Activated CD8-positive, alpha-beta T cell treated with anti-CD3 and anti-CD28 coated beads for 36 hours (primary cell): ENCODE measurements at regions not wholly inside any gene's neighbourhood (a gene's known extent, or its start where the extent isn't known, plus 50 kb on each side); places are given as distances from the start of the nearest gene placed in this dataset.

Source experiments
- ATAC-seq: fragments of 200-7000 bp; cut with Tn5 transposase; one replicate; pipeline ENCODE4 v1.10.0; 2021; ENCODE audit warnings: mild to moderate bottlenecking, moderate library complexity
- CTCF ChIA-PET: fragments of 350-600 bp; sonication (Branson Sonifier 250); formaldehyde crosslinking; loops from one replicate; lab custom pipeline; 2021; ENCODE audit warnings: antibody characterized with exemption; lab: Charles Lee
- POLR2A ChIA-PET: fragments of 350-600 bp; sonication (Branson Sonifier 250); formaldehyde crosslinking; loops from one replicate; lab custom pipeline; 2021; ENCODE audit warnings: antibody characterized with exemption; lab: Charles Lee
- DNase-seq: peaks from one replicate; pipeline ENCODE4 v3.0.0-alpha.2; 2020
- H3K27ac Mint-ChIP-seq: one replicate; pipeline ENCODE4 v1.8.0; 2021; ENCODE audit warnings: mild to moderate bottlenecking, mixed read lengths
- H3K27me3 Mint-ChIP-seq: one replicate; pipeline ENCODE4 v1.8.0; 2021; ENCODE audit warnings: mixed read lengths
- H3K36me3 Mint-ChIP-seq: one replicate; pipeline ENCODE4 v1.8.0; 2021; ENCODE audit warnings: low read depth, mixed read lengths
- H3K4me1 Mint-ChIP-seq: one replicate; pipeline ENCODE4 v1.8.0; 2021; ENCODE audit warnings: low read depth, mixed read lengths
- H3K4me3 Mint-ChIP-seq: one replicate; pipeline ENCODE4 v1.8.0; 2021; ENCODE audit warnings: mild to moderate bottlenecking, moderate library complexity, mixed read lengths
- H3K9me3 Mint-ChIP-seq: one replicate; pipeline ENCODE4 v1.8.0; 2021; ENCODE audit warnings: mixed read lengths
- intact Hi-C: fragments of 100-400 bp; cut with micrococcal nuclease; formaldehyde crosslinking; loops from one replicate; pipeline ENCODE4 v1.10.0; 2022
- TF ChIP-seq, protein P1 (sequence below): fragments of 200-600 bp; IDR thresholded peaks from one replicate; pipeline ENCODE4 v1.8.0; 2022; ENCODE audit warnings: antibody characterized with exemption, mild to moderate bottlenecking

DNA sequence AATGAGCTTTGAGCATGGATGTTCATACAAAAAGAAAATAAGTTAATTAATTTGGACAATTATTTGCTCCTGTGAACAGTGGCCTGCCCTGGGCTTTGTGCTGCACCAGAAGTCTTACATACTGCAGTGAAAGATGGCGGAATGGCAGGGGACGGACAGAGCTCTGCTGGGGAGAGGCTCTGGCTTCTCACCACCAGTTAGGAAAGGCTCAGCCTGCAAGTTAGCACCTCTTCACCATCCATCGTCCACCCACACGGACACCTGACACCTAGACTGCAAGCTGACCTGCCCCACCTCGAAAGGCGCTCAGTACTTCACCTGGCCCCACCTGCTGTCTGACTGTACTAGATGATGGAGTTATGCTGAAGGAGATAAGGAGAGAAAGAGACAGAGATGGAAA, 203.9 kb upstream of the IRS2 start:
- no peak for ATAC-seq
- H3K27me3 Mint-ChIP-seq = peaks cover 2% of the 10 kb centered on the region
- no peak overlapping the region for H3K4me3 Mint-ChIP-seq
- no peaks in the 10 kb centered on the region for H3K4me1 Mint-ChIP-seq
- DNase-seq = no peak
- no peaks in the 10 kb centered on the region for H3K9me3 Mint-ChIP-seq
- ChIA-PET CTCF (no interaction called here), POLR2A (no interaction called here)
- no peaks in the 10 kb centered on the region for H3K36me3 Mint-ChIP-seq
- TF ChIP-seq, protein P1, sequence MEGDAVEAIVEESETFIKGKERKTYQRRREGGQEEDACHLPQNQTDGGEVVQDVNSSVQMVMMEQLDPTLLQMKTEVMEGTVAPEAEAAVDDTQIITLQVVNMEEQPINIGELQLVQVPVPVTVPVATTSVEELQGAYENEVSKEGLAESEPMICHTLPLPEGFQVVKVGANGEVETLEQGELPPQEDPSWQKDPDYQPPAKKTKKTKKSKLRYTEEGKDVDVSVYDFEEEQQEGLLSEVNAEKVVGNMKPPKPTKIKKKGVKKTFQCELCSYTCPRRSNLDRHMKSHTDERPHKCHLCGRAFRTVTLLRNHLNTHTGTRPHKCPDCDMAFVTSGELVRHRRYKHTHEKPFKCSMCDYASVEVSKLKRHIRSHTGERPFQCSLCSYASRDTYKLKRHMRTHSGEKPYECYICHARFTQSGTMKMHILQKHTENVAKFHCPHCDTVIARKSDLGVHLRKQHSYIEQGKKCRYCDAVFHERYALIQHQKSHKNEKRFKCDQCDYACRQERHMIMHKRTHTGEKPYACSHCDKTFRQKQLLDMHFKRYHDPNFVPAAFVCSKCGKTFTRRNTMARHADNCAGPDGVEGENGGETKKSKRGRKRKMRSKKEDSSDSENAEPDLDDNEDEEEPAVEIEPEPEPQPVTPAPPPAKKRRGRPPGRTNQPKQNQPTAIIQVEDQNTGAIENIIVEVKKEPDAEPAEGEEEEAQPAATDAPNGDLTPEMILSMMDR = no peak
- no peak overlapping the region for H3K27ac Mint-ChIP-seq
- intact Hi-C loops = no loop called here

DNA sequence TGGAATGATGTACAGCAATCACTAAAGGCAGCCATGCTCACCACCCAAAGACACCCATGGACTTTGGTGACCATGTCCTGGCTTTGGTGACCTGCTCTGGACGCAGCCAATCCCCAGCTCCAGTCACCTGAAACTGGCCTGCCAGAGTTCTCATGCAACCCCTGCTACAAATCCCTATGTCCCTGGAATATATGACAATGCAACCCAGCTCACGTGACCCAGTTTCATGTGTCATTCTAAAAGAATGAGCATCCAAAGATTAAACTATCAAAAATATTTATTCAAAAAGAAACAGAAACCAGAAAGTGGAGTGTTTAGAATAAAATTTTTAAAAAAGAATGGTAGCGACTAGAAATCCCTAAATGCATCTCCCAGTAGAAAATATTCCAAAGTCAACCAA, 203.3 kb upstream of the IRS2 start:
- DNase-seq (no peak), ATAC-seq (no peak)
- TF ChIP-seq, protein P1 = no peak
- intact Hi-C loops = no loop called here
- POLR2A ChIA-PET = no interaction called here
- peaks cover 2% of the 10 kb centered on the region for H3K27me3 Mint-ChIP-seq
- CTCF ChIA-PET = no interaction called here
- no peak overlapping the region for H3K27ac Mint-ChIP-seq
- no peak overlapping the region for H3K4me3 Mint-ChIP-seq
- no peaks in the 10 kb centered on the region for H3K9me3 Mint-ChIP-seq
- H3K36me3 Mint-ChIP-seq = no peaks in the 10 kb centered on the region
- H3K4me1 Mint-ChIP-seq = no peaks in the 10 kb centered on the region

DNA sequence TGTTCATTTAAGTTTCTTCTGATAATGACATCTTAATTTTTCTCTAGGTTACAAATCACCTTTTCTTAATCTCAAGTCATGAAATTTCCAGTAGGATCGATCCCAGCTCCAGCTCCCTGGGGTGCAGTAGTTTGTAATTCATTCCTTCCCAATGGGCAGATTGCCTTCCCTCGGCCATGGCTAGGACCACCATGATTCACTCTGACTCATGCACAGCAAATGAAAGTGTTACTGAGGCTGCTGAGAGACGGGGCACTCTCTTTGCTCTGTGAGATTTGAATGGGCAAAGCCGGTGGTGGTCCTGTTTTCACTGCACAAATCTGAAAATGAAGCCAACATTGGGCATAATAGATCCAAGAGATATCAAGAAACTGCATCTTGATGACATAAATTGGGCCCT, 202.8 kb upstream of the IRS2 start:
- intact Hi-C loops = no loop called here
- no peak overlapping the region for H3K27ac Mint-ChIP-seq

DNA sequence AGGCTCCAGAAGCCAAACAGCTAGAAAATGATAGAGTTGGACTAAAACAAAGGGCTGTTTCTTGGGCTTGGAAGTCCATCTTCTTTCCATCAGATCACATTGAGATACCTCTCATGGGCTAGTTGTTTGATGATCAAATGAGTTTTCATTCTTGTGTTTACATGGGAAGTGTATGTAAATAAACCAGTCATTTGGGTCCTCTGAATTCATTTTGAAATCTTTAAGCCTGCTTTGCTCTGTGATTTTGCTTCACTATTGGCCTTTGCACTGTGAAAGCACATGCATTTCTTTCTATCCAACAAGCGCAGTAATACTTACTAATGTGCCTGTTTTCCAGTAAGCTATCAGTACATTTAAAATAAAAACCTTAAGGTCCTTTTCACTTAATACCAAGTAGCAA, 200.5 kb upstream of the IRS2 start:
- Mint-ChIP-seq H3K27me3 (peaks cover 2% of the 10 kb centered on the region), H3K9me3 (no peaks in the 10 kb centered on the region), H3K4me3 (no peak overlapping the region), H3K4me1 (no peaks in the 10 kb centered on the region), H3K27ac (no peak overlapping the region), H3K36me3 (no peaks in the 10 kb centered on the region)
- intact Hi-C loops = no loop called here
- DNase-seq (no peak), ATAC-seq (no peak)
- ChIA-PET POLR2A (no interaction called here), CTCF (no interaction called here)
- TF ChIP-seq, protein P1 = no peak

More for the DNA sequence above, 202.8 kb upstream of the IRS2 start:
- Mint-ChIP-seq H3K9me3 (no peaks in the 10 kb centered on the region), H3K4me3 (no peak overlapping the region), H3K27me3 (peaks cover 2% of the 10 kb centered on the region), H3K4me1 (no peaks in the 10 kb centered on the region), H3K36me3 (no peaks in the 10 kb centered on the region)
- TF ChIP-seq, protein P1 = no peak
- ATAC-seq (no peak), DNase-seq (no peak)
- POLR2A ChIA-PET = no interaction called here
- CTCF ChIA-PET = no interaction called here

DNA sequence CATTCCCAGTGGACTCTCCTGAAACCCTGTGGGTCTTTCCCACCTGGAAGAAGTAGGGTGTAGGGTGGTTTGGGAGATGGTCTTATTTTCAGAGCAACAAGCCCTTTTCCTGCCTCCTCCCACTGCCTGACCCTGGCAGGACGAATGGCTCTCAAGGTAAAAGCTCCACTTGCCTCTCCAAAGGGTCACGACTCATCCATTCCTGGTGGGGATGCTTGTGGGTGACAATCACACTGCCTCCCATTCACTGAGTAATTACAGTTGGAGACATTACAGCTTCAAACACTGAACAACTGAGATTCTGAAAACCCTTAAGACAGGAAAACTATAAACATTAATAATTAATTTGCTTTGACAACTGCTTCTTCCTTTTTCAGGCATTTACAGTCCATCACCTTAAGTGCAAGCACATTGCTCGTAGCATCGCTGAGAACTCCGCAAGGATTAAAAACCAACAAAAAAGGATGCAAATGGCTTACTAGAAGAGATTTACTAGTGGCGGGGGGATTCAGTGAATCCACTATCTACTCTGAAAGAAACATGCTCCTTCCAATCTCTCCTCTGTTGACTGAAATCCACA, 199.6 kb upstream of the IRS2 start:
- ChIA-PET POLR2A (no interaction called here), CTCF (no interaction called here)
- Mint-ChIP-seq H3K36me3 (no peaks in the 10 kb centered on the region), H3K27ac (no peak overlapping the region), H3K9me3 (no peaks in the 10 kb centered on the region), H3K4me1 (no peaks in the 10 kb centered on the region), H3K4me3 (no peak overlapping the region), H3K27me3 (peaks cover 2% of the 10 kb centered on the region)
- TF ChIP-seq, protein P1 = no peak
- ATAC-seq = no peak
- intact Hi-C loops = no loop called here
- no peak for DNase-seq
